ENCODE measurements at regions not wholly inside any gene's neighbourhood (a gene's known extent, or its start where the extent isn't known, plus 50 kb on each side); places are given as distances from the start of the nearest gene placed in this dataset.
A peak's percentile ranks its signal among the peaks of the same experiment; 100 is the strongest.
"Not testable (repeated sequence)": the region's sequence is repeated elsewhere in the genome, so short reads cannot be mapped to it uniquely, and the experiment has no call there.

- no peak for DNase-seq (ENCODE audit: low read depth in 1 of 2, low spot score in 1 of 2)
- TF ChIP-seq JUND (IDR thresholded peaks at IDR 0.05; ENCODE audit: low read depth) = no peak
- in situ Hi-C loops (cut with HindIII; ENCODE audit: low pct_unique_long_range_greater_than_20kb, low sequenced_read_pairs) = no loop called here
Observed at GRCh38 chr21:31786164-31786920, 54.4 kb upstream of the SCAF4 start.

DNA sequence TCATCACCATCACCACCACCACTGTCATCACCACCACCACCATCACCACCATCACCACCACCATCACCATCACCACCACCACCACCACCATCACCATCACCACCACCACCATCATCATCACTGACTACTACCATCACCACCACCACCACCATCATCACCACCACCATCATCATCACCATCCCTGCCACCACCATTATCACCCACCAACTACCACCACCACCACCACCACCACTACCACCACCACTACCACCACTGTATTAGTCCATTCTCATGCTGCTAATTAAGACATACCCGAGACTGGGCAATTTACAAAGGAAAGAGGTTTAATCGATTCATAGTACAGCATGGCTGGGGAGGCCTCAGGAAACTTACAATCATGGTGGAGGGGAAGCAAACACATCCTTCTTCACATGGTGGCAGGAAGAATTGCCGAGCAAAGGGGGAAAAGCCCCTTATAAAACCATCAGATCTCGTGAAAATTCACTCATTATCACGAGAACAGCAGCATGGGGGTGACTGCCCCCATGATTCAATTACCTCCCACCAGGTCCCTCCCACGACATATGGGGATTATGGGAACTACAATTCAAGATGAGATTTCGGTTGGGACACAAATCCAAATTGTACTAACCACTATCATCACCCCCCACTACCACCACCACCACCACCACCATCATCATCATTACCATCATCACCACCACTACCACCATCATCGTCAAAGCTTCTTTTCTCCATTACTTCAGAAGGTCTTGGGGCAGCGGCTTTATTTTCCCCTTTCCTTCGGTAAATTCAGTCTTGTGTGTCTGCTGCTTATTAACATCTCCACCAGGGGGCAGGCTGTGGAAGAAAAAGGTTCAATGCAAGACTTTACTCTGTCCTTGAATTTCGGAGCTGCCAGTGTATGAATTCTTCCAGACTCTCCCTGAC lies 53.6 kb upstream of the SCAF4 start:
- in situ Hi-C loops (cut with HindIII; ENCODE audit: low pct_unique_long_range_greater_than_20kb, low sequenced_read_pairs) = not testable (repeated sequence)
- DNase-seq (ENCODE audit: low read depth in 1 of 2, low spot score in 1 of 2) = peak; percentile 36 to 86

- peak in 1 of 2 experiments; percentile 16 for DNase-seq (ENCODE audit: low read depth in 1 of 2, low spot score in 1 of 2)
- TF ChIP-seq JUND (IDR thresholded peaks at IDR 0.05; ENCODE audit: low read depth) = no peak
Observed at GRCh38 chr21:31781737-31782136, 49.8 kb upstream of the SCAF4 start.

More at GRCh38 chr21:31781737-31782136, 49.8 kb upstream of the SCAF4 start:
- in situ Hi-C loops (cut with HindIII; ENCODE audit: low pct_unique_long_range_greater_than_20kb, low sequenced_read_pairs) = no loop called here

All from T47D (cell line).